WTC11 (cell line): ENCODE measurements at regions not wholly inside any gene's neighbourhood (a gene's known extent, or its start where the extent isn't known, plus 50 kb on each side); places are given as distances from the start of the nearest gene placed in this dataset.

Source experiments
- ATF1 ChIP-seq: sonication (generic); formaldehyde crosslinking; IDR thresholded peaks from 2 replicates; pipeline ENCODE4 v1.8.1; 2023; ENCODE audit warnings: mild to moderate bottlenecking, moderate library complexity, missing genetic modification reagents
- CTCF ChIP-seq: fragments of 200-600 bp; IDR thresholded peaks from 2 replicates; pipeline ENCODE4 v1.8.0; 2022; ENCODE audit warnings: antibody characterized with exemption
- E2F5 ChIP-seq: sonication (generic); formaldehyde crosslinking; IDR thresholded peaks from 2 replicates; pipeline ENCODE4 v1.8.1; 2022; ENCODE audit warnings: mild to moderate bottlenecking, moderate library complexity, missing genetic modification reagents
- EMX1 ChIP-seq: fragments of 250-450 bp; sonication (Bioruptor Pico); IDR thresholded peaks from 2 replicates; pipeline ENCODE4 v1.8.0; 2021; ENCODE audit warnings: mild to moderate bottlenecking
- FOXJ3 ChIP-seq: sonication (generic); formaldehyde crosslinking; IDR thresholded peaks from 2 replicates; pipeline ENCODE4 v1.9.0; 2021; ENCODE audit warnings: missing genetic modification reagents, mild to moderate bottlenecking, borderline replicate concordance
- IRF2 ChIP-seq: sonication (generic); formaldehyde crosslinking; IDR thresholded peaks from 2 replicates; pipeline ENCODE4 v1.8.0; 2022; ENCODE audit warnings: low read depth, missing genetic modification reagents, borderline replicate concordance
- OVOL2 ChIP-seq: fragments of 250-450 bp; sonication (Bioruptor Pico); IDR thresholded peaks from 2 replicates; pipeline ENCODE4 v1.9.0; 2021; ENCODE audit warnings: mild to moderate bottlenecking, borderline replicate concordance
- ZNF281 ChIP-seq: sonication (generic); formaldehyde crosslinking; IDR thresholded peaks from 2 replicates; pipeline ENCODE4 v1.8.0; 2023; ENCODE audit warnings: mild to moderate bottlenecking, missing genetic modification reagents
- TF ChIP-seq, protein P1 (sequence below): sonication (generic); formaldehyde crosslinking; IDR thresholded peaks from 2 replicates; pipeline ENCODE4 v1.8.0; 2022; ENCODE audit warnings: missing genetic modification reagents
- TF ChIP-seq, protein P2 (sequence below): sonication (generic); formaldehyde crosslinking; IDR thresholded peaks from 2 replicates; pipeline ENCODE4 v1.8.1; 2023; ENCODE audit warnings: mild to moderate bottlenecking, missing genetic modification reagents
- TF ChIP-seq, protein P3 (sequence below): fragments of 250-450 bp; sonication (Bioruptor Pico); IDR thresholded peaks from 2 replicates; pipeline ENCODE4 v1.9.0; 2021; ENCODE audit warnings: mild to moderate bottlenecking, borderline replicate concordance

DNA sequence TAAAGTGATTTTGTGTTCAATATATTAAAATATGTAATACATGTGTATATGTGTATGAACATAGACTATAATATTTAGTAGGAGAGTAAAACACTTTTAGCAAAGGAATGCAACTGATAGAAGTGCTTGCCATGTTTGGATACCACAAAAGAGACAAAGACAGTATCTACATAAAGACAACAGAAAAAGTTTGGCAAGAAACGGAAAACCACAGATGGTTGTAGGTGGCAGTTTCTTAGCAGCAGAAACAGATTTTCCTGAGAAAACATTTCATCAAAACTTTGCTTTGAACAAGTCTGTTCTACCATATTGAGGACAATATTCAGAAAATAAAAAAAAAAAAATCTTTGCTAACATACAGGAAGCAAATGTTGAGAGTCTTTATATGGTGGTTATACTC is 1560.4 kb upstream of the GBE1 start:
- TF ChIP-seq CTCF (no peak), E2F5 (CRISPR knock-in tag) (no peak), ZNF281 (CRISPR knock-in tag) (no peak), FOXJ3 (no peak), ATF1 (CRISPR knock-in tag) (no peak), OVOL2 (CRISPR knock-in tag) (no peak), IRF2 (CRISPR knock-in tag) (no peak), EMX1 (CRISPR knock-in tag) (no peak)
- TF ChIP-seq, protein P1, sequence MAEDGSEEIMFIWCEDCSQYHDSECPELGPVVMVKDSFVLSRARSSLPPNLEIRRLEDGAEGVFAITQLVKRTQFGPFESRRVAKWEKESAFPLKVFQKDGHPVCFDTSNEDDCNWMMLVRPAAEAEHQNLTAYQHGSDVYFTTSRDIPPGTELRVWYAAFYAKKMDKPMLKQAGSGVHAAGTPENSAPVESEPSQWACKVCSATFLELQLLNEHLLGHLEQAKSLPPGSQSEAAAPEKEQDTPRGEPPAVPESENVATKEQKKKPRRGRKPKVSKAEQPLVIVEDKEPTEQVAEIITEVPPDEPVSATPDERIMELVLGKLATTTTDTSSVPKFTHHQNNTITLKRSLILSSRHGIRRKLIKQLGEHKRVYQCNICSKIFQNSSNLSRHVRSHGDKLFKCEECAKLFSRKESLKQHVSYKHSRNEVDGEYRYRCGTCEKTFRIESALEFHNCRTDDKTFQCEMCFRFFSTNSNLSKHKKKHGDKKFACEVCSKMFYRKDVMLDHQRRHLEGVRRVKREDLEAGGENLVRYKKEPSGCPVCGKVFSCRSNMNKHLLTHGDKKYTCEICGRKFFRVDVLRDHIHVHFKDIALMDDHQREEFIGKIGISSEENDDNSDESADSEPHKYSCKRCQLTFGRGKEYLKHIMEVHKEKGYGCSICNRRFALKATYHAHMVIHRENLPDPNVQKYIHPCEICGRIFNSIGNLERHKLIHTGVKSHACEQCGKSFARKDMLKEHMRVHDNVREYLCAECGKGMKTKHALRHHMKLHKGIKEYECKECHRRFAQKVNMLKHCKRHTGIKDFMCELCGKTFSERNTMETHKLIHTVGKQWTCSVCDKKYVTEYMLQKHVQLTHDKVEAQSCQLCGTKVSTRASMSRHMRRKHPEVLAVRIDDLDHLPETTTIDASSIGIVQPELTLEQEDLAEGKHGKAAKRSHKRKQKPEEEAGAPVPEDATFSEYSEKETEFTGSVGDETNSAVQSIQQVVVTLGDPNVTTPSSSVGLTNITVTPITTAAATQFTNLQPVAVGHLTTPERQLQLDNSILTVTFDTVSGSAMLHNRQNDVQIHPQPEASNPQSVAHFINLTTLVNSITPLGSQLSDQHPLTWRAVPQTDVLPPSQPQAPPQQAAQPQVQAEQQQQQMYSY: no peak
- TF ChIP-seq, protein P2, sequence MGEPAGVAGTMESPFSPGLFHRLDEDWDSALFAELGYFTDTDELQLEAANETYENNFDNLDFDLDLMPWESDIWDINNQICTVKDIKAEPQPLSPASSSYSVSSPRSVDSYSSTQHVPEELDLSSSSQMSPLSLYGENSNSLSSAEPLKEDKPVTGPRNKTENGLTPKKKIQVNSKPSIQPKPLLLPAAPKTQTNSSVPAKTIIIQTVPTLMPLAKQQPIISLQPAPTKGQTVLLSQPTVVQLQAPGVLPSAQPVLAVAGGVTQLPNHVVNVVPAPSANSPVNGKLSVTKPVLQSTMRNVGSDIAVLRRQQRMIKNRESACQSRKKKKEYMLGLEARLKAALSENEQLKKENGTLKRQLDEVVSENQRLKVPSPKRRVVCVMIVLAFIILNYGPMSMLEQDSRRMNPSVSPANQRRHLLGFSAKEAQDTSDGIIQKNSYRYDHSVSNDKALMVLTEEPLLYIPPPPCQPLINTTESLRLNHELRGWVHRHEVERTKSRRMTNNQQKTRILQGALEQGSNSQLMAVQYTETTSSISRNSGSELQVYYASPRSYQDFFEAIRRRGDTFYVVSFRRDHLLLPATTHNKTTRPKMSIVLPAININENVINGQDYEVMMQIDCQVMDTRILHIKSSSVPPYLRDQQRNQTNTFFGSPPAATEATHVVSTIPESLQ: no peak
- TF ChIP-seq, protein P3, sequence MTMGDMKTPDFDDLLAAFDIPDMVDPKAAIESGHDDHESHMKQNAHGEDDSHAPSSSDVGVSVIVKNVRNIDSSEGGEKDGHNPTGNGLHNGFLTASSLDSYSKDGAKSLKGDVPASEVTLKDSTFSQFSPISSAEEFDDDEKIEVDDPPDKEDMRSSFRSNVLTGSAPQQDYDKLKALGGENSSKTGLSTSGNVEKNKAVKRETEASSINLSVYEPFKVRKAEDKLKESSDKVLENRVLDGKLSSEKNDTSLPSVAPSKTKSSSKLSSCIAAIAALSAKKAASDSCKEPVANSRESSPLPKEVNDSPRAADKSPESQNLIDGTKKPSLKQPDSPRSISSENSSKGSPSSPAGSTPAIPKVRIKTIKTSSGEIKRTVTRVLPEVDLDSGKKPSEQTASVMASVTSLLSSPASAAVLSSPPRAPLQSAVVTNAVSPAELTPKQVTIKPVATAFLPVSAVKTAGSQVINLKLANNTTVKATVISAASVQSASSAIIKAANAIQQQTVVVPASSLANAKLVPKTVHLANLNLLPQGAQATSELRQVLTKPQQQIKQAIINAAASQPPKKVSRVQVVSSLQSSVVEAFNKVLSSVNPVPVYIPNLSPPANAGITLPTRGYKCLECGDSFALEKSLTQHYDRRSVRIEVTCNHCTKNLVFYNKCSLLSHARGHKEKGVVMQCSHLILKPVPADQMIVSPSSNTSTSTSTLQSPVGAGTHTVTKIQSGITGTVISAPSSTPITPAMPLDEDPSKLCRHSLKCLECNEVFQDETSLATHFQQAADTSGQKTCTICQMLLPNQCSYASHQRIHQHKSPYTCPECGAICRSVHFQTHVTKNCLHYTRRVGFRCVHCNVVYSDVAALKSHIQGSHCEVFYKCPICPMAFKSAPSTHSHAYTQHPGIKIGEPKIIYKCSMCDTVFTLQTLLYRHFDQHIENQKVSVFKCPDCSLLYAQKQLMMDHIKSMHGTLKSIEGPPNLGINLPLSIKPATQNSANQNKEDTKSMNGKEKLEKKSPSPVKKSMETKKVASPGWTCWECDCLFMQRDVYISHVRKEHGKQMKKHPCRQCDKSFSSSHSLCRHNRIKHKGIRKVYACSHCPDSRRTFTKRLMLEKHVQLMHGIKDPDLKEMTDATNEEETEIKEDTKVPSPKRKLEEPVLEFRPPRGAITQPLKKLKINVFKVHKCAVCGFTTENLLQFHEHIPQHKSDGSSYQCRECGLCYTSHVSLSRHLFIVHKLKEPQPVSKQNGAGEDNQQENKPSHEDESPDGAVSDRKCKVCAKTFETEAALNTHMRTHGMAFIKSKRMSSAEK: no peak
